ENCODE measurements at regions not wholly inside any gene's neighbourhood (a gene's known extent, or its start where the extent isn't known, plus 50 kb on each side); places are given as distances from the start of the nearest gene placed in this dataset.

GRCh38 chr10:16341637-16342036, 95.2 kb upstream of the PTER start:
- TF ChIP-seq POLR2AphosphoS5 (IDR thresholded peaks at IDR 0.05) (no peak), POLR2A (IDR thresholded peaks at IDR 0.05) (no peak), CTCF (IDR thresholded peaks at IDR 0.05) (no peak), EP300 (IDR thresholded peaks at IDR 0.05; ENCODE audit: low read depth) (no peak)
